ENCODE measurements at regions not wholly inside any gene's neighbourhood (a gene's known extent, or its start where the extent isn't known, plus 50 kb on each side); places are given as distances from the start of the nearest gene placed in this dataset.

- TF ChIP-seq CEBPB (IDR thresholded peaks at IDR 0.05) (no peak), USF2 (IDR thresholded peaks at IDR 0.05) (no peak), HES2 (IDR thresholded peaks at IDR 0.05) (no peak), ZC3H11A (IDR thresholded peaks at IDR 0.05) (no peak), ESRRA (IDR thresholded peaks at IDR 0.05; ENCODE audit: borderline replicate concordance, low read length) (no peak), CTCF (IDR thresholded peaks at IDR 0.05) (no peak)
Observed at GRCh38 chr9:38213631-38214299, 144.7 kb upstream of the SHB start (continued).

- FAIRE-seq = no peak
- TF ChIP-seq CBX2 (IDR thresholded peaks at IDR 0.05; ENCODE audit: borderline replicate concordance, low read depth) = no peak
- TF ChIP-seq HMGXB4 (CRISPR knock-in tag; IDR thresholded peaks at IDR 0.05; ENCODE audit: borderline replicate concordance) = no peak
- no peak for TF ChIP-seq REST (IDR thresholded peaks at IDR 0.05)
- TF ChIP-seq EP300 (IDR thresholded peaks at IDR 0.05) = no peak
- TF ChIP-seq ZFP36 (IDR thresholded peaks at IDR 0.05; ENCODE audit: borderline replicate concordance, partially characterized antibody) = no peak
- TF ChIP-seq MAFK (IDR thresholded peaks at IDR 0.05; ENCODE audit: partially characterized antibody) = no peak
- no peak for TF ChIP-seq SREBF2 (IDR thresholded peaks at IDR 0.05)
- no peak for TF ChIP-seq HOXA7 (CRISPR knock-in tag; IDR thresholded peaks at IDR 0.05)
- TF ChIP-seq FOXS1 (CRISPR knock-in tag; IDR thresholded peaks at IDR 0.05) = no peak
- no peak for TF ChIP-seq HOXB5 (CRISPR knock-in tag; IDR thresholded peaks at IDR 0.05)
- no peak for TF ChIP-seq TFCP2L1 (CRISPR knock-in tag; IDR thresholded peaks at IDR 0.05)
- no peak for TF ChIP-seq ZNF302 (CRISPR knock-in tag; IDR thresholded peaks at IDR 0.05)
- no peak for TF ChIP-seq TP53 (CRISPR knock-in tag; IDR thresholded peaks at IDR 0.05)
- no peak for TF ChIP-seq CEBPB (IDR thresholded peaks at IDR 0.05)
- POLR2A ChIA-PET = no interaction called here
Observed at GRCh38 chr9:38212016-38212415, 143.0 kb upstream of the SHB start.

More at GRCh38 chr9:38212016-38212415, 143.0 kb upstream of the SHB start:
- CTCF ChIA-PET = interaction anchor here (1.1 to 1.6 kb wide), 5 partner anchors 11 to 124 kb away, joined by 3 to 7 read pairs (median 3); no protein-coding TSS in a partner anchor
- Histone ChIP-seq H3K4me2 (no peak overlapping the region), H3K9me3 (peaks cover 4% of the 10 kb centered on the region; the same call in 1 of the 3 replicates), H3K4me3 (no peak overlapping the region), H3K4me1 (no peaks in the 10 kb centered on the region), H3K27ac (no peak overlapping the region)
- DNase-seq (ENCODE audit: low read depth in 1 of 2, low spot score in 1 of 2) = no peak
- no peak for ATAC-seq
- WGBS (ENCODE audit: missing lambda C conversion rate) = 66% methylated on average over 4 of the region's 4 CpGs

Measured in A549 (cell line).